HTR-8/SVneo (cell line): ENCODE measurements at regions not wholly inside any gene's neighbourhood (a gene's known extent, or its start where the extent isn't known, plus 50 kb on each side); places are given as distances from the start of the nearest gene placed in this dataset.

ENCODE experiments used
- DNase-seq: peaks from one replicate; pipeline ENCODE4 v3.0.0; 2011; ENCODE audit warnings: low spot score, mixed read lengths; ENCODE audit not compliant: insufficient read length
- FAIRE-seq: peaks from 2 replicates; lab custom pipeline; 2011; peaks lifted over from hg19 to GRCh38; lab: Jason Lieb, UNC

- FAIRE-seq (no peak), DNase-seq (no peak)
Observed at GRCh38 chr13:69459346-69459745, 648.3 kb upstream of the ATXN8OS start.

DNA sequence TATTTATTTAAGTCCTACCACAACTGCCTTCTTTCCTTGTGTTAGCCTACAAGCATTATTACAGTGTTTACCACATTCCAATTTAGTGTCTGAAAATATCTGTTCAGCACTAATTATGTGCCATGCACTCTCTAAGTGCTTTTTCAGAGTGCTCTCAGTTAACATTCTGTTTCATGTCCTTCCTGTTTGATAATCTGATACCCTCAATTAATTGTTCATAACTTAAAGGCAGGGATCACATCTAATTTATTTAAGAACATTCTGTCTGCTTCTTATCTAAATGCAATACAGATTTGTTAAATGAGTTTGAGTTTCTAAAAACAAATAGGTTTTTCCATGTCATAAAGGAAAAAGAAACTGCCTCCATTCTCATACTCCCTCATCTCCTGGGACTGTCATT, 649.6 kb upstream of the ATXN8OS start:
- DNase-seq (no peak), FAIRE-seq (no peak)

- DNase-seq (no peak), FAIRE-seq (no peak)
Observed at GRCh38 chr13:69450245-69450644, 657.4 kb upstream of the ATXN8OS start.

- DNase-seq = no peak
- no peak for FAIRE-seq
Observed at GRCh38 chr13:69425235-69425634, 682.4 kb upstream of the ATXN8OS start.

DNA sequence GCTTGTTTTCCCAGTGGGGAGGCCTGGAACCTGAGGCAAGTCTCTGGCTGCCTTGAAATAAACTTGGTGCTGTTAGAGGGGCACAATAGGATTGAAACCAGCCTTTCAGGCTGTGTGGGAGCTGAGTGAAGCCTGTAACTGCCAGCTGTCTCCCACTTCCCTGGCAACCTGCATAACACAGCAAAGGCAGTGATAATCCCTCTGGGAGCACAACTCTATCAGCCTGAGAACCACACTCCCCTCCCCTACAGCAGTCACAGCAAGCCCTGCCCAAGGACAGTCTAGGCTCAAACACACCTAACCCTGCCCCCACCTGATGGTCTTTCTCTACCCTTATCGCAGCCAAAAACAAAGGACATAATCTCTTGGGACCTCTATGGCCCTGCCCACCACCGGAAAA, 683.8 kb upstream of the ATXN8OS start:
- no peak for DNase-seq

DNA sequence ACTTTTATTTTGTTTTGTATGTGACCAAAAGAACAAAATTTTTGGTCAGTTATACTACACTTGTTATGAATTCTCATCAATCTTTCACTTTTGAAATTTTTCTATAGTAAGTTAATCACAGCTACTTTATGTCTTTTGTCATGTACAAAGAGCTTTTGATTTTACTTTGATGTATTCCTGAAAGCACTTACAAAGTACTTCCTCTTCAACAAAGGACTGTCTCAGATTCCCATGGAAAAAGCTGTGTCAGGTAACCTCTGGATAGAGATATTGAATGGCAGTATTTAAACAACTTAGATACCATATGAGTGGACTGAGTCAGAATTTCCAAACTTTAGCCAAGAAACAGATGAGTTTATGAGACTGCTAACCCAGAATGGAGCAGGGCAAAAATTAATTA, 689.3 kb upstream of the ATXN8OS start:
- DNase-seq (no peak), FAIRE-seq (no peak)

More for the DNA sequence above, 683.8 kb upstream of the ATXN8OS start:
- FAIRE-seq = no peak

DNA sequence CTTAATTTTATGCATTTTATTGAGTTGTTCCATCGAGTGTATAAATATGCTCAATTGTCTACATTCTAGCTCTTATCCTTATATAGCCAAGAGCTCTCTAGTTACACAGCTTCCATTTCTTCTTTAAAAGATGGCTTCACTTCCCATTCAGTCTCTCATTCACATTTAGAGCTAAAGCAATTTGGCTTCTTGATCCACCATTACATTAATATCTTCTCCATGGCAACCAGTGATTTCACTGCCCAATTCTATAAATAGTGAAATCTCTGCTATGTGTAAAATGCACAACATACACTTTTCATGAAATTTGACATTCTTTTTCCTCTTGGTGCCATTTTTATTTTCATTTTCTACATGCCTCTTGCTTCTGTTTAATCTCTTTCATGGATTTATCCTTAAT, 696.9 kb upstream of the ATXN8OS start:
- DNase-seq (no peak), FAIRE-seq (no peak)

- DNase-seq (no peak), FAIRE-seq (no peak)
Observed at GRCh38 chr13:69391756-69392155, 715.9 kb upstream of the ATXN8OS start.

- FAIRE-seq (no peak), DNase-seq (no peak)
Observed at GRCh38 chr13:69389899-69390298, 717.7 kb upstream of the ATXN8OS start.

DNA sequence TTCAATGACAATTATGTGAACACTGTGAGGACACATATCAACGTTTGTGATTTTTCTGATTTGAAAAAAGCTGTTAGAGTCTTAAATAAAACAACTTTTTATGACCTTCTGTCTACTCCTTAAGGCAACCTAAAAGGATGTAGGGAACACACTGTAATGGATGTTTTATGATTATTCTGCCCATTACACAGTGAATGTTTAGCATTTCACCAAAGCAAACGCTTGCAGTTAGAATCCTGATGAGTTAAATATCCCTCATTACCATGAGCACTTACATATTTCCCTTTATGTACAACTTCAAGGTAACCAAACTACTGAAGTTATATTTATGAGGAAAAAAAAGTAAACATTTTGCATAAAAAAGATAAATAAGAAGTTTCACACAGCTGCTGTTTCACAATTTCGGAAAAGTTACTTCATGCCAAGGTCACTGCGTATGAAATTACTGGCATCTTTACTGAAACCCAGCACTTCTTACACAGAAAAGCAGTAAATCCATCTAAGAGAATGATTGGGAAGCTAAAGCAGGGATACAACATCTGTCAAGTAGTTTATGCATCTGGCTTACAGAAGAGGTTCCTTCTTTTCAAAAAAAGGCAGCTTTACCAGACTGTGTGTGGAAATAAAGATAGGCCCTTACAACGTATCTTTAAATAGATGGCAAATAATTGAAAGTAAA, 733.7 kb upstream of the ATXN8OS start:
- FAIRE-seq = no peak
- no peak for DNase-seq

- FAIRE-seq = no peak
- no peak for DNase-seq
Observed at GRCh38 chr13:69363360-69363759, 744.3 kb upstream of the ATXN8OS start.

DNA sequence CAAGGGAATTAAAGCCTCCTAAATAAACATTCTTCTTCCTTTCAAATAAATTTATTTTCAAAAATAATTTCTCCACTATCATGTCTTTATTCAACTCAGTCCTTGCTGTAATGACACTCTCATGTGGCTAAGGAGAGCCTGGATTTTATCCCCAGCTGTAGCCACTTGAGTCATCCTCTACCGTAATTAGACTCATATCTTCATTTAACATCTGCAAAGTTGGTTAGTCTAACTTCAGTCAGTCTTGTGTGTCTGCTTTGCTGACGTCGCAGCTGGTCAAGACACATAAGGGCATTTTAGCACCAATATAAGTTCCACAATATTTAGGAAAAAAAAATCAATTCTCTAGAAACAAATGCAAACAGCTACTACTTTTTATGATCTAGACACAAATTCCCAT, 776.4 kb upstream of the ATXN8OS start:
- FAIRE-seq (no peak), DNase-seq (no peak)

DNA sequence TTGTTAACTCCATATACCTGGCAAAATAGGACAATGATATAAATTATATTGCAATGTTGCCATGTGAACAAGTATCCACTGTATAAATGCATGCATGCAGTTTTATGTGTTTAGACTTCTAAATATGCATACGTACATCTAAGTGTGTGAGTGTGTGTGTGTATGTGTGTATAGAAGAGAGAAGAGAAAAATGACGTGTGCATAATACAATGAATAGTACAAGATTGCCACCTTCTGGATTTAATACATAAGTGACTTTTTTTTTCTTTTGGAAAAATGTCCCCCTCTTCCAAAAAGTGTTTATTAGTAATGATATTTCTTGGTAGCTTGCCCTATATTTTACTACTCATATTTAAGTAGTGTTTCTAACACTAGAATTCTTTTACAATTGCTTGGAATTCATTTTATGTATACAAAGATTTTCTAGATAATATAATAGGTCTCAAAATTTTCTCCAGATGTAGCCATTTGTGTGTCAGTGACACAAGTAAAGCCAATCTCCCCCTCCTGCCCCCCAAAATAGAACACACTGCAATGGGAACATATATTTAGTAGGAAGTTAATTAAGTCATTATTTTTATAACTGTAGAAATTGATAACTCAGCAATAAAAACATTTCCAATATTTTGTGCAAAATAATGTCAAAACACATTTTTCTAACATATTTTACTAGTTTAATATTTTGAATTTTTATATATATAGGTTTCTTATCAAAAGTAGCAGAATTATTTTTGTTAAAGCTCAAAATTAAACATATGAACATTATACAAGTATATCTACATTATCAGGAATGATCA, 783.3 kb upstream of the ATXN8OS start:
- no peak for FAIRE-seq
- no peak for DNase-seq

DNA sequence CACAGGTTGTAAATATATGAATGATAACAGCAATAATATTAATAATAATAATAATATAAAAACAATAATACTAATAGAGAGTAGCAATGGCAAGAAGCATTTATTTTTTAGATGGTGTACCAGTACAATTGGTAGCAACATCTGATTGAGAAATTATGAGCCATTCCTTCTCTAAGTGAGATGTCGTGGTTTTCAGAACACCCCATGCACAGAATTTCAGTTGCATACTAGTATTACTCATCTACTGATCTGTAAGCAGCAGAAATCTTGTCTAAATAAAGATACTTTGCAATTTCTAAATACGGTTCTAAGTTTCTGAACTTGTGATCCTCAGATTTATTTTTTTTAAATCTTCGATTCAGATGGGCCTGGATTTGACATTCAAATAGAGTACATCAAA, 788.0 kb upstream of the ATXN8OS start:
- DNase-seq = no peak
- FAIRE-seq = no peak

- FAIRE-seq (no peak), DNase-seq (no peak)
Observed at GRCh38 chr13:69315039-69315438, 792.6 kb upstream of the ATXN8OS start.

DNA sequence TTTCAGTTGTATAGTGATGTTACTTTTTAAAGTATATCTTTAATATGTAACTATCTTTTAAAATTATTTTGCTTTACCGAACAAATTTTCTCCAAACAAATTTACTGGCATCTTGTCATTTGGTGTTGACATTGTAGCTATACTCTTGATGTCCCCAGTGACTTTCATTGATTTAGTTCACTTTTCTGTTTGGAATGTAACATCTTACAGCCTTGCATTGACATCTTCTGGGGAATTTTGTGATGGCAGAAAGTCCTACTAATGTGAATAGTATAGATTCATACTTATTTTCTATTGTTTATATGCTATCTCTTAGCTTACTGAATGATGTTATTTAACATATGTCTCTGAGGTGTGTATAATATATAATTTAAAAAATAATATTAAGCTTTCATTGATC, 800.9 kb upstream of the ATXN8OS start:
- DNase-seq (no peak), FAIRE-seq (no peak)

DNA sequence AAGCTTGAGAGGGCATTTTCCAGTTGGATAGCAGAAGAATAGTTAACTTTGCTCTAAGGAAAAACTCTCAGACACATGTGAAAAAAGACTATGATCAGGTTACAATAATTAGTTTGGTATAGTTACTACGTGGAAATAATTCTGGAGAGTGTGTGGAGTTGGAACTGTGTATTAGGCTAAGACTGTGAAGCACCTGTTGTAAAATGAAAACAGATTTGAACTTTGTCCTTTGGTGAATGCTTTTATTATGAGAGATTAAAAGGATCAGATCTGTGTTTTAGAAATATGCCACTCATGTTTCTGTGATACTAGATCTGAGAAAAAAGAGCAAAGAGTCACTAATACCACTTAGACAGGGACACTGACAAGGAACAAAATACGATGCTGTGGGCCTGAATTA, 807.5 kb upstream of the ATXN8OS start:
- no peak for DNase-seq
- no peak for FAIRE-seq

DNA sequence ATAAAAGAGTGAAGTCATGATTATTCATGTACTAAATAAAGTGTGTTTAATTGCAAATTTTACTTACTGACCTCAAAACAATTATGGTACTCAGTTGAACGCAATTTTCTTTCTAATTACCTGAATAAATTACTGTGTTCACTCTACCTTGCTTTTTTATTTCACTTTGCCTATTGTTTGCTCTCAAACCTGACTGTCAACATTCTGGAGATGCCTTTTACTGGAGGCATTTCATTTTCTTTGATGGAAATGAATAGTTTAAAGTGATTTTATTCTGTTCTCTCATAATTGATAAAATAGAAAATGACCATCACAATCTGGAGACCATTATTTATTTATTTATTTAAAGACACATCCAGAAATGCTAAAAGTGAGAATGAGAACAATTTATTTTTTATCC, 811.5 kb upstream of the ATXN8OS start:
- FAIRE-seq (no peak), DNase-seq (no peak)

GRCh38 chr13:69292789-69293425, 814.7 kb upstream of the ATXN8OS start:
- no peak for DNase-seq
- no peak for FAIRE-seq

DNA sequence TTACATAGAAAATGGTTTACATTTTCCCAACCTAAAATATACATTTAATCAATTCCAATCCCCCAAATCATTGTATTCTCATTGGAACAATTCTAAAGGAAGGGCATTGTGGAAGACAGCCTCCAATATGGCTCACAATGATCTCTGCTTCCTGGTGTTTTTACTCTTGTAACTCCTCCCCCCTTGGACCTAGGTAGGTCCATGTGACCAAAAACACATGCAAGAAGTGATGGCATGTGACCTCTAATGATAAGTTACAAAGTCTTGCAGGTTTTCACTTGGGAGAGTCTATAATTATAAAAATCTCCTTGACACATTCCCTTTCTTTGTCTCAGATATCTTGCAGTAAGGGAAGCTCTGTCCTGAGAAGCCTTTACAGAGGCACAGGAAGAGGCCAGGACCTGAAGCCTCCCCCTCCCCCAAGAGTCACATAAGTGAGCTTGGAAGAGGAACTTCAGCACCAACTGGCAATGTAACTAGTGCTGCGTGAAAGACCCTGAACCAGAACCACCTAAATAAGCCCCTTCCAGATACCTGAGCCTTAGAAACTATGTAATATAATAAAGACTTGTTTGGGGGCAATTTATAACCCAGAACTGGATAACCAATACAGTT, 816.2 kb upstream of the ATXN8OS start:
- DNase-seq (no peak), FAIRE-seq (no peak)

DNA sequence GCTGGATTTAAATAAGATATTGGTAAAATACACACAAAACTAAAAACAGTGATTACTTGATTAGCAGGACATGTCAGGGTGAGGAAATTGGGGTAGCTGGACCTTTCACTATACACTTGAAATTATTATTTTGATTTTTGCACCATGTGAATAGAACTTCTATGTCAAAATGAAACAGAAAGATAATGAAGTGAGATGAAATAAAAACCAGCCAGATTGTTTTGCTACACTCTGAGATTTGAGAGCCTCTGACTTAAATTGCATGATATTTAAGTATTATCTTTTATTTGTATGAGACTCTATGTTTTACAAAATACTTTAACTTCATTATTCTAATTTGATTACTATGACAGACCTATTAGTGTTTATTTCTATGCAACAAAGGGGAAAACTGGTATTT, 819.6 kb upstream of the ATXN8OS start:
- DNase-seq (no peak), FAIRE-seq (no peak)
